Prostate gland (tissue), 2 donors: ENCODE measurements at regions not wholly inside any gene's neighbourhood (a gene's known extent, or its start where the extent isn't known, plus 50 kb on each side); places are given as distances from the start of the nearest gene placed in this dataset.

ENCODE experiments used
- DNase-seq: peaks from one replicate; pipeline ENCODE4 v3.0.0-alpha.2; 2019; ENCODE audit warnings: low spot score
- H3K27ac ChIP-seq, 2 donors: fragments of 200-600 bp; sonication (generic); 2 replicates each; pipeline ENCODE4 v1.5.1; 2017 to 2019
- H3K27me3 ChIP-seq: fragments of 200-600 bp; sonication (generic); replicated peaks from 2 replicates; pipeline ENCODE4 v1.5.1; 2019; ENCODE audit not compliant: insufficient read depth
- H3K36me3 ChIP-seq, 2 donors: fragments of 200-600 bp; sonication (generic); 1 replicate in 1 of 2; 2 replicates in 1 of 2; pipeline versions ENCODE4 v1.5.1 to v1.8.1; 2017 to 2019
- H3K4me1 ChIP-seq: fragments of 200-600 bp; sonication (generic); replicated peaks from 2 replicates; pipeline ENCODE4 v1.5.1; 2019
- H3K4me3 ChIP-seq, 2 donors: fragments of 200-600 bp; sonication (generic); 2 replicates each; pipeline ENCODE4 v1.5.1; 2017 to 2019
- H3K9me3 ChIP-seq: fragments of 200-600 bp; sonication (generic); 2 replicates; pipeline ENCODE4 v1.5.1; 2017
- CTCF ChIP-seq, 4 experiments: fragments of 200-600 bp in 2 of 4; fragments of 450-650 bp in 2 of 4; sonication (generic) in 2 of 4; IDR thresholded peaks; 1 replicate in 3 of 4; 2 replicates in 1 of 4; pipeline ENCODE4 v1.5.1; 2016 to 2019; ENCODE audit warnings: antibody characterized with exemption in 4 of 4, mild to moderate bottlenecking in 2 of 4, moderate library complexity in 2 of 4
- POLR2A ChIP-seq: fragments of 450-650 bp; IDR thresholded peaks from one replicate; pipeline ENCODE4 v1.6.1; 2016; ENCODE audit warnings: antibody characterized with exemption, mild to moderate bottlenecking
- POLR2AphosphoS5 ChIP-seq: sonication (generic); formaldehyde crosslinking; IDR thresholded peaks from one replicate; pipeline ENCODE4 v1.6.1; 2017; ENCODE audit warnings: antibody characterized with exemption
- WGBS: methylation state at CpG from one replicate; pipeline ENCODE4 v1.1.5; 2018; 5-methylcytosine and 5-hydroxymethylcytosine counted together
- intact Hi-C: fragments of 100-400 bp; cut with DNase I; formaldehyde crosslinking; loops from one replicate; pipeline ENCODE4 v1.14.2; 2022

- H3K9me3 ChIP-seq, result no peaks in the 10 kb centered on the region
- no peaks in the 10 kb centered on the region for H3K36me3 ChIP-seq
- TF ChIP-seq POLR2AphosphoS5, result no peak
- no peak for TF ChIP-seq CTCF (IDR thresholded peaks at IDR 0.05)
- TF ChIP-seq POLR2A, result no peak
- no peak for DNase-seq
- no peaks in the 10 kb centered on the region for H3K27me3 ChIP-seq
- WGBS, result 90% methylated on average over 11 of the region's 11 CpGs
- H3K27ac ChIP-seq, result no peak overlapping the region
- intact Hi-C loops, result loop anchor here (5.0 to 10.0 kb wide), 2 partner anchors 441 to 469 kb away; no protein-coding TSS in a partner anchor
- H3K4me3 ChIP-seq, result no peak overlapping the region
- no peaks in the 10 kb centered on the region for H3K4me1 ChIP-seq
These were observed 67.2 kb downstream of the THNSL1 start for GRCh38 chr10:25083546-25084111.

- Histone ChIP-seq H3K36me3 (no peaks in the 10 kb centered on the region), H3K9me3 (no peaks in the 10 kb centered on the region), H3K4me1 (no peaks in the 10 kb centered on the region), H3K27me3 (no peaks in the 10 kb centered on the region), H3K27ac (no peak overlapping the region), H3K4me3 (no peak overlapping the region)
- intact Hi-C loops, result loop anchor here (5.0 to 10.0 kb wide), 2 partner anchors 442 to 470 kb away; no protein-coding TSS in a partner anchor
- whole genome bisulfite sequencing, result 93% methylated on average over 3 of the region's 3 CpGs
- TF ChIP-seq CTCF (IDR thresholded peaks at IDR 0.05), result no peak
- DNase-seq, result no peak
These were observed 68.0 kb downstream of the THNSL1 start for GRCh38 chr10:25084447-25084846.

GRCh38 chr10:25094590-25094989 lies 78.2 kb downstream of the THNSL1 start:
- H3K36me3 ChIP-seq, result no peaks in the 10 kb centered on the region
- no peaks in the 10 kb centered on the region for H3K4me1 ChIP-seq
- intact Hi-C loops, result no loop called here
- no peak for DNase-seq
- no peaks in the 10 kb centered on the region for H3K27me3 ChIP-seq
- H3K27ac ChIP-seq, result no peak overlapping the region
- no peak overlapping the region for H3K4me3 ChIP-seq
- no peaks in the 10 kb centered on the region for H3K9me3 ChIP-seq
- TF ChIP-seq CTCF (IDR thresholded peaks at IDR 0.05) (no peak), POLR2AphosphoS5 (no peak), POLR2A (no peak)

- no peak for TF ChIP-seq POLR2AphosphoS5
- no peak for TF ChIP-seq POLR2A
- no peak for TF ChIP-seq CTCF (IDR thresholded peaks at IDR 0.05)
- WGBS, result 90% methylated on average over 7 of the region's 7 CpGs
- no peak overlapping the region for H3K4me3 ChIP-seq
These were observed 77.0 kb upstream of the GPR158 start for GRCh38 chr10:25097669-25098411.

GRCh38 chr10:25100141-25100540 lies 74.7 kb upstream of the GPR158 start:
- Histone ChIP-seq H3K4me1 (no peaks in the 10 kb centered on the region), H3K4me3 (no peak overlapping the region), H3K27ac (no peak overlapping the region), H3K9me3 (no peaks in the 10 kb centered on the region), H3K36me3 (no peaks in the 10 kb centered on the region), H3K27me3 (no peaks in the 10 kb centered on the region)
- WGBS, result 83% methylated on average over 3 of the region's 3 CpGs
- intact Hi-C loops, result no loop called here
- no peak for DNase-seq
- TF ChIP-seq POLR2AphosphoS5 (no peak), POLR2A (no peak), CTCF (IDR thresholded peaks at IDR 0.05) (no peak)

More at GRCh38 chr10:25097669-25098411, 77.0 kb upstream of the GPR158 start:
- intact Hi-C loops, result no loop called here
- H3K9me3 ChIP-seq, result no peaks in the 10 kb centered on the region
- no peaks in the 10 kb centered on the region for H3K4me1 ChIP-seq
- no peaks in the 10 kb centered on the region for H3K27me3 ChIP-seq
- no peak overlapping the region for H3K27ac ChIP-seq
- no peaks in the 10 kb centered on the region for H3K36me3 ChIP-seq
- DNase-seq, result no peak
